IPS-20b (cell line): ENCODE measurements at regions not wholly inside any gene's neighbourhood (a gene's known extent, or its start where the extent isn't known, plus 50 kb on each side); places are given as distances from the start of the nearest gene placed in this dataset.
A peak's percentile ranks its signal among the peaks of the same experiment; 100 is the strongest.

Experiments
- H3K27ac ChIP-seq: one replicate; pipeline ENCODE4 v1.5.1; 2013; ENCODE audit warnings: low read length
- H3K27me3 ChIP-seq: 2 replicates; pipeline ENCODE4 v1.6.1; 2013; ENCODE audit warnings: mild to moderate bottlenecking, low read length, inconsistent platforms; ENCODE audit not compliant: insufficient read depth
- H3K36me3 ChIP-seq: 2 replicates; pipeline ENCODE4 v1.6.1; 2013; ENCODE audit warnings: low read depth, mild to moderate bottlenecking, inconsistent platforms, low read length, moderate library complexity; ENCODE audit not compliant: insufficient read depth
- H3K4me1 ChIP-seq: 2 replicates; pipeline ENCODE4 v1.6.1; 2013; ENCODE audit warnings: mild to moderate bottlenecking, control low read depth, inconsistent platforms, low read length, moderate library complexity; ENCODE audit not compliant: insufficient read depth
- H3K4me3 ChIP-seq: 2 replicates; pipeline ENCODE4 v1.5.1; 2013; ENCODE audit warnings: mild to moderate bottlenecking, low read length, inconsistent platforms
- H3K9ac ChIP-seq: 2 replicates; pipeline ENCODE4 v1.6.1; 2013; ENCODE audit warnings: low read depth, mild to moderate bottlenecking, inconsistent platforms, low read length, moderate library complexity
- H3K9me3 ChIP-seq: 2 replicates; pipeline ENCODE4 v1.6.1; 2013; ENCODE audit warnings: mild to moderate bottlenecking, low read depth, low read length, inconsistent platforms; ENCODE audit not compliant: insufficient read depth

DNA sequence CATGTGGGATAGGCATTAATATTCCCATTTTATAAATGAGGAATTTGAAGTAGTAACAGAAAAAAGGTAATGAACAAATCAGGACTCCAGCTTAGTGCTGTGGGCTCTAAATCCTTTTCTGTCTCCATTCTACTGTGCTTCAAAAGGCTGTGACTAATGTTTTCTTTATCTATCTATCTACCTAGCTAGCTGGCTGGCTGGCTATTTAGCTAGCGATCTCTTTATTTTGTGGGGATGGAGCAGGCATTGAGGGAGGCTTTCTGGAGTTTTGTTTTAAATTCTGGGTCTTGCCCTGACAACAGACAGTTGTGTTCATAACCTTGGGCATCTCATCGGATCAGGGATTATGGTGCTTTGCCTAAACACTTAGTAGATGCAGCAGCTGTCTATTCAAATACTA is 139.2 kb downstream of the SOX4 start:
- Histone ChIP-seq H3K9me3 (no peaks in the 10 kb centered on the region), H3K9ac (peak overlapping the region; percentile 33; the same call in 1 of the 2 replicates), H3K27ac (no peak overlapping the region), H3K27me3 (no peaks in the 10 kb centered on the region), H3K4me1 (peaks cover 40% of the 10 kb centered on the region), H3K4me3 (no peak overlapping the region), H3K36me3 (no peaks in the 10 kb centered on the region)

DNA sequence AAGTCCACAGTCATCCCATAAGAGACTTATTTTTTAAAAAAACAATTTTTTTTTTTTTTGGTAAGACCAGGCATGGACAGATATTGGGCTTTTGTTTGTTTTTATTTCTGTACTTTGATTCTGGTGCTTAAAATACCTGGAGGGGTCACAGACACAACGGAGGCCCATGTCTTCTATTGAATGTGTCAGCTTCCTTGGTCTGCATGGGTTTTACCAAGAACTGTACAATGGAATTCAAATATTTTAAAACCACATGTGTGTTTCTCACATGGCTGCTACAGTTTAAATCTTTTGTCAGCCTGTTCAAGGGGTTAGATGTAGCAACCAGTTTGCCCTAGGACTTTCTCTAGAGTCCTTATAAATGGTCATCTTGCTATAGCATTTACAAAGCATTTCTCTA is 139.8 kb downstream of the SOX4 start:
- H3K4me3 ChIP-seq, result no peak overlapping the region

DNA sequence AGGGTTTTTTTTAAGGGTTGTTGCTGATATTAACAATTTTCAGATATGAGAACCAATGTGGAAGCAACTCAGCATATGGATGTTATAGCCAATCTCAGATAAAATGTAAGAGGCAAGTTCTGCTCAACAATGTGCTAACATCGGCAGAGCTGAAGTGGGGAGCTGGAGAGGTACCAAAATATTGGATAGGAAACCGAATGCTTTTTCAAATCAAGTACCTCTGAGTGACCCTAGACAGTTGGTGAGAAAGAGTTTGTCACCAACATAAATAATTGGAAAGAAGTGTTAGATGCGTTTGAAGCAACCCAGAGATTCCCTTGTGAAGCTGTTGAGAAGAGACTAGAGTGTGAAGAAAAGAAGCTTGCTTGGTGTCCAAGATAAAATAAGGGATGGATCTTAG is 140.7 kb downstream of the SOX4 start:
- Histone ChIP-seq H3K4me3 (no peak overlapping the region), H3K9me3 (no peaks in the 10 kb centered on the region), H3K27me3 (no peaks in the 10 kb centered on the region), H3K4me1 (peaks cover 53% of the 10 kb centered on the region), H3K36me3 (no peaks in the 10 kb centered on the region), H3K9ac (0 out of 2 replicates have a peak overlapping the region, but pooled peaks have one; percentile 8), H3K27ac (no peak overlapping the region)

More for the DNA sequence above, 139.8 kb downstream of the SOX4 start:
- H3K27me3 ChIP-seq, result no peaks in the 10 kb centered on the region
- no peak overlapping the region for H3K27ac ChIP-seq
- peaks cover 44% of the 10 kb centered on the region for H3K4me1 ChIP-seq
- H3K9me3 ChIP-seq, result no peaks in the 10 kb centered on the region
- H3K36me3 ChIP-seq, result no peaks in the 10 kb centered on the region
- H3K9ac ChIP-seq, result peak overlapping the region; percentile 33; the same call in 1 of the 2 replicates

DNA sequence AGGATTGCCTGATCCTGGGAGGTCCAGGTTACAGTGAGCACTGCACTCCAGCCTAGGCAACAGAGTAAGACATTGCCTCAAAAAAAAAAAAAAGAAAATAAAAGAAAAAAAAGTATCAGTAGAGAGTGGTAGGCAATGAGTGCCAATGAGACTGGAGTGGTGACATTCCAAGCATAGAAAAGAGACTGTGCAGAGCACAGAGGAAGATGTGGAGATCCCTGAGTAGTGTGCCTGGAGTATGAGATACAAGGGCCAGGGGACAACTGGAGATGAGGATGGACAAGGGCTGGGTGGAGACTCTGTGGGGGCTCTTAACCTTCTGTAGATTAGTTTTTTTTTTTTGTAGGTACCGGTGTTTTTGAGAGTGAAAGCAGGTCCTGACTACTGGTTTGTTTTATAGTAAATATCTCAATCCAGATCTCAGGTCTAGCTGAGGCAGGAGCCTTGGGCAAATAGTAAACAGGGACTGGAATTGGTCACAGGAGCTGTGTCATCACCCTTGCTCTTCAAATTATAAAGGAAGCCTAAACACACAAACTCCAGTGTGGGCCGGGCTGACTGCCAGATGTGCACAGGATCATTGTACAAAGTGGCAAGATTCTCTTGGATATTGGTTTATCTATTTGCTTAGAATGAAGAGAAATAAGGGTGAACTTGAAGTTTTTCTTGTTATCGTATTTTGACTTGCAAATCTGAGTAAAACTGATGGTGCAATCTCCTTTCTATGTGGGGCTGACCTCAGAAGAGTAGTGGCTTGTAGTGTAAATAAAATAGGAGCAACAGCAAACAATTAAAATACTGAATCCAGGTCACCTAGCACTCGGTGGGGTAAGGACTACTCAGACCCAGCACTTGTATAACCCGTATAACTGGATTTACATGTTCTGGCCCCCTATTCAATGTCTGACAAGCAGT is 144.9 kb downstream of the SOX4 start:
- H3K4me1 ChIP-seq, result peaks cover 66% of the 10 kb centered on the region
- no peak overlapping the region for H3K27ac ChIP-seq
- no peaks in the 10 kb centered on the region for H3K36me3 ChIP-seq
- H3K9ac ChIP-seq, result peak overlapping the region; percentile 18; the same call in 1 of the 2 replicates
- H3K27me3 ChIP-seq, result no peaks in the 10 kb centered on the region
- no peaks in the 10 kb centered on the region for H3K9me3 ChIP-seq
- peak overlapping the region; percentile 20; the same call in 1 of the 2 replicates for H3K4me3 ChIP-seq

- Histone ChIP-seq H3K36me3 (no peaks in the 10 kb centered on the region), H3K4me1 (peaks cover 58% of the 10 kb centered on the region), H3K27ac (peak overlapping the region; percentile 12), H3K27me3 (no peaks in the 10 kb centered on the region), H3K9ac (peak overlapping the region; percentile 53; the same call in 1 of the 2 replicates), H3K9me3 (no peaks in the 10 kb centered on the region), H3K4me3 (peak overlapping the region; percentile 58; the same call in 1 of the 2 replicates)
These were observed 145.7 kb downstream of the SOX4 start for GRCh38 chr6:21739241-21739640.

GRCh38 chr6:21739838-21740237 is 146.3 kb downstream of the SOX4 start:
- no peaks in the 10 kb centered on the region for H3K27me3 ChIP-seq
- H3K36me3 ChIP-seq, result no peaks in the 10 kb centered on the region
- H3K9me3 ChIP-seq, result no peaks in the 10 kb centered on the region
- H3K4me1 ChIP-seq, result peaks cover 57% of the 10 kb centered on the region
- peak overlapping the region; percentile 58; the same call in 1 of the 2 replicates for H3K4me3 ChIP-seq
- peak overlapping the region; percentile 12 for H3K27ac ChIP-seq
- H3K9ac ChIP-seq, result peak overlapping the region; percentile 53; the same call in 1 of the 2 replicates

GRCh38 chr6:21740376-21741124 is 147.0 kb downstream of the SOX4 start:
- peak overlapping the region; percentile 53; the same call in 1 of the 2 replicates for H3K9ac ChIP-seq
- H3K27ac ChIP-seq, result peak overlapping the region; percentile 12
- H3K4me1 ChIP-seq, result peaks cover 58% of the 10 kb centered on the region

DNA sequence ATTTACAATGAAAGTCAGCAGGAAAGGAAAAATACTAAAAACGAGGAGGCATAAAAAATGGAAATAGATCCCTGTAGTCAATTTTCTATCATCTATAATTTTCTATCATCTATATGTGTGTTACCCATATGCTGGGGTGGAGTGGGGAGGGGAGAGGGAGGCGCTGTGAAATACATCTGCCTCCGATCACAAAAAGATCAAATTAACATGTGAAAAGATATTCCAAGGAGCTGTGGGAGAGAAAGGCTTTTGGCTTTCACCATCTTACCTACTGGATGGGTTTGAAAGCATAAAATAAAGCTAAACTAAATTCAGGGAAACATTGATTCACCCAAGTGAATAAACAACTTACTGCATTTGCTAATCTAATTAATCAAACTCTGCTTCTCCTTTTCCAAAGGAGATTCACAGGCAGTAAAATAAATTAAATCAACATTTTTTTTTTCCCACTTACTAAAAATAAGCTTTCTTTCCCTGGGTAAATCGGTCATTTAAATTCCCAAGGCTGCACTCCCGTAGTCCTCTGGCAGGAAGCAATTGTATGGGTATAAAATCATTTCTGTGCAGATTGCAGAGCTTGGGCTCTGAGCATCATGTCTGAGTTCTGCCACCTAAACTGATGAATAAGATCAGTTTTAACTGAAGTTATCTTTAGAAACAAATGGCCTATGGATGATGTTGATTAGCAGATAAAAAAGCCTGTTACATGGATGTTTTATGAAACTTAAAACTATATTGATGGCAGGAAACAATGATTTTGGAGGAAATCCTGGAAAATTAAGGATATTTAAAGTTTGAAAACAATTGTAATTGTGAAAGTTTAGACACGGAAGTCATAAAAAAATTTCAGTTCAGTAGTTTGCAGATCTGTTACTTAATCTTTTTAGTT is 147.9 kb downstream of the SOX4 start:
- Histone ChIP-seq H3K4me3 (peak overlapping the region; percentile 58), H3K36me3 (no peaks in the 10 kb centered on the region), H3K27ac (peak overlapping the region; percentile 80), H3K9ac (peak overlapping the region; percentile 74), H3K27me3 (no peaks in the 10 kb centered on the region), H3K9me3 (no peaks in the 10 kb centered on the region), H3K4me1 (peaks cover 58% of the 10 kb centered on the region)

More at GRCh38 chr6:21740376-21741124, 147.0 kb downstream of the SOX4 start:
- Histone ChIP-seq H3K36me3 (no peaks in the 10 kb centered on the region), H3K27me3 (no peaks in the 10 kb centered on the region), H3K4me3 (peak overlapping the region; percentile 58), H3K9me3 (no peaks in the 10 kb centered on the region)

DNA sequence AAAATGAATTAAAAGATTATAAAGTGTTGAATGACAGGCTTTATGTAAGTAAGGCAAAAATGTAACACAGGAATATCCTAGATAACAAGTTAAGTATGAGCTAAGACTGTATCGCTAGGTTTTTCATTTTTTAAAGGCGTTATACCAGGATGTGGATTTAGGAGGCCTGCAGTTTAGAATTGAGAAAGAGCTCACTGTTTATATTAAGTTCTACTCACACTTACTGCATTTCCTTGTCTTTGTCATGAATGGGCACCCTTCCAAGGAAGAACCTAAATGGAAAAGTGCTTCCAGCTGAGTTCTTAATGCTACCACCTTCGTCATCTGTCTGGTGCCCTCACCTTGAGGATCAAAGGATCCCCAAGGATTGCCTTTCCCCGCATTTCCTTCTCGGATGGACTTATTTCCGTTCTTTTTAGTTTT is 148.7 kb downstream of the SOX4 start:
- Histone ChIP-seq H3K27ac (peak overlapping the region; percentile 80), H3K27me3 (no peaks in the 10 kb centered on the region), H3K9me3 (no peaks in the 10 kb centered on the region), H3K4me3 (peak overlapping the region; percentile 58), H3K4me1 (peaks cover 60% of the 10 kb centered on the region), H3K36me3 (no peaks in the 10 kb centered on the region), H3K9ac (peak overlapping the region; percentile 74; the same call in 1 of the 2 replicates)

- Histone ChIP-seq H3K9me3 (no peaks in the 10 kb centered on the region), H3K4me3 (no peak overlapping the region), H3K27ac (peak overlapping the region; percentile 0), H3K4me1 (peaks cover 62% of the 10 kb centered on the region), H3K27me3 (no peaks in the 10 kb centered on the region), H3K36me3 (no peaks in the 10 kb centered on the region), H3K9ac (no peak overlapping the region)
These were observed 150.8 kb downstream of the SOX4 start for GRCh38 chr6:21744331-21744730.
